ENCODE measurements at regions not wholly inside any gene's neighbourhood (a gene's known extent, or its start where the extent isn't known, plus 50 kb on each side); places are given as distances from the start of the nearest gene placed in this dataset.

- DNase-seq (ENCODE audit: low spot score) = no peak
These were observed 280.8 kb downstream of the RERGL start for GRCh38 chr12:17809206-17809605.

GRCh38 chr12:17802657-17803641 is 287.0 kb downstream of the RERGL start:
- no peak for DNase-seq (ENCODE audit: low spot score)

GRCh38 chr12:17793854-17794253 is 296.1 kb downstream of the RERGL start:
- DNase-seq (ENCODE audit: low spot score) = no peak

GRCh38 chr12:17778242-17778641 is 311.8 kb downstream of the RERGL start:
- no peak for DNase-seq (ENCODE audit: low spot score)

GRCh38 chr12:17763366-17763765 is 326.6 kb downstream of the RERGL start:
- no peak for DNase-seq (ENCODE audit: low spot score)

GRCh38 chr12:17759982-17760381 is 330.0 kb downstream of the RERGL start:
- no peak for DNase-seq (ENCODE audit: low spot score)
